Pancreas (tissue), 10 donors: ENCODE measurements at regions not wholly inside any gene's neighbourhood (a gene's known extent, or its start where the extent isn't known, plus 50 kb on each side); places are given as distances from the start of the nearest gene placed in this dataset.

Source experiments
- ATAC-seq, 4 donors: fragments of 200-7000 bp; cut with Tn5 transposase; one replicate each; pipeline versions ENCODE4 v1.8.0 to v1.9.1; 2020; ENCODE audit warnings: mild to moderate bottlenecking in 4 of 4, moderate library complexity in 4 of 4
- DNase-seq, 6 donors: peaks; one replicate each; pipeline ENCODE4 v3.0.0-alpha.2; 2020
- FAIRE-seq: peaks from 2 replicates; lab custom pipeline; 2012; peaks lifted over from hg19 to GRCh38; lab: Jason Lieb, UNC
- H3K27ac ChIP-seq, 4 donors: fragments of 200-600 bp; sonication (generic); 1 replicate in 3 of 4; 2 replicates in 1 of 4; pipeline versions ENCODE4 v1.5.0 to v1.8.0; 2020
- H3K27me3 ChIP-seq, 4 donors: fragments of 200-600 bp; one replicate each; pipeline ENCODE4 v1.8.0; 2021
- H3K36me3 ChIP-seq, 3 donors: fragments of 200-600 bp; sonication (generic) in 1 of 3; one replicate each; pipeline versions ENCODE4 v1.5.0 to v1.8.0; 2020 to 2021
- H3K4me1 ChIP-seq, 3 donors: fragments of 200-600 bp; one replicate each; pipeline ENCODE4 v1.8.0; 2021
- H3K4me3 ChIP-seq, 4 donors: fragments of 200-600 bp; sonication (generic) in 2 of 4; one replicate each; pipeline versions ENCODE4 v1.5.0 to v1.8.0; 2020 to 2021
- H3K9me3 ChIP-seq, 4 donors: fragments of 200-600 bp; one replicate each; pipeline ENCODE4 v1.8.0; 2021
- WGBS, 2 donors: extraction: QIAGEN DNeasy Blood & Tissue Kit; methylation state at CpG; one replicate each; pipeline ENCODE4 v1.1.7; 2013; 5-methylcytosine and 5-hydroxymethylcytosine counted together
- intact Hi-C, 3 donors: fragments of 100-400 bp; cut with DNase I; formaldehyde crosslinking; loops; one replicate each; pipeline versions ENCODE4 v1.11.1 to v1.14.2; 2022
- TF ChIP-seq, protein P1 (sequence below), 4 donors: fragments of 200-600 bp; sonication (generic) in 3 of 4; IDR thresholded peaks; one replicate each; pipeline versions ENCODE4 v1.5.0 to v1.8.0; 2021; ENCODE audit warnings: antibody characterized with exemption in 4 of 4
- donor health status: healthy with polysubstance abuse.
- donor health status: DM: no; HTN: no; CAD: no; lungs with moderate emphysema.
- donor health status: DM: no; HTN: no; CAD: no.
- donor health status: control.
- donor health status: control.
- donor health status: Bipolar disorder and iron deficiency.
- donor health status: DM: yes; HTN: yes; CAD: no.
- donor health status: DM: no; HTN: no; CAD: no.
- donor health status: DM: no; HTN: no; CAD: no.
- donor health status: DM: yes; HTN: yes; CAD: no.

DNA sequence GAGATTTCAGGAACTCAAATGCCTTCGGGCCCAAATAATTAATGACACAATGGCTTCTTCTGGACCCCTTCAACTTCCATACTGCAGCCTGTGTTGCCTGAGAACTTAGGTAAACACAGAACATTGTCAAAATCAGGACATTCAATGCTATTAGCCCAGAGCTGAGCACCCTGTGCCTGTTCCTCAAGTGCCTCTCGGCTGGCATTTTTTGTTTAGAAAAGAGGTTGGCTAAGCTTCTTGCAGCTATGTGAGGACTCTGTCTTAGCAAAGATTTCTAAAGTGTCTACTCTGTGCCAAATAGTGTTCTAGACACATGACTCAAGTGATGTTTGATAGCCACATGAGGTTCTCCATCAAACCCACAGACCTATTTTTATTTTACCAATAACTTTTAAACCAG, 289.3 kb upstream of the ARID1B start:
- intact Hi-C loops, result no loop called here
- TF ChIP-seq, protein P1, sequence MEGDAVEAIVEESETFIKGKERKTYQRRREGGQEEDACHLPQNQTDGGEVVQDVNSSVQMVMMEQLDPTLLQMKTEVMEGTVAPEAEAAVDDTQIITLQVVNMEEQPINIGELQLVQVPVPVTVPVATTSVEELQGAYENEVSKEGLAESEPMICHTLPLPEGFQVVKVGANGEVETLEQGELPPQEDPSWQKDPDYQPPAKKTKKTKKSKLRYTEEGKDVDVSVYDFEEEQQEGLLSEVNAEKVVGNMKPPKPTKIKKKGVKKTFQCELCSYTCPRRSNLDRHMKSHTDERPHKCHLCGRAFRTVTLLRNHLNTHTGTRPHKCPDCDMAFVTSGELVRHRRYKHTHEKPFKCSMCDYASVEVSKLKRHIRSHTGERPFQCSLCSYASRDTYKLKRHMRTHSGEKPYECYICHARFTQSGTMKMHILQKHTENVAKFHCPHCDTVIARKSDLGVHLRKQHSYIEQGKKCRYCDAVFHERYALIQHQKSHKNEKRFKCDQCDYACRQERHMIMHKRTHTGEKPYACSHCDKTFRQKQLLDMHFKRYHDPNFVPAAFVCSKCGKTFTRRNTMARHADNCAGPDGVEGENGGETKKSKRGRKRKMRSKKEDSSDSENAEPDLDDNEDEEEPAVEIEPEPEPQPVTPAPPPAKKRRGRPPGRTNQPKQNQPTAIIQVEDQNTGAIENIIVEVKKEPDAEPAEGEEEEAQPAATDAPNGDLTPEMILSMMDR (IDR thresholded peaks at IDR 0.05), result no peak
- 43 to 74% methylated on average over 2 of the region's 2 CpGs for WGBS, 2 donors
- H3K4me3 ChIP-seq, result no peak overlapping the region
- DNase-seq (no peak), ATAC-seq (no peak), FAIRE-seq (no peak)
- H3K36me3 ChIP-seq, result no peaks in the 10 kb centered on the region
- H3K9me3 ChIP-seq, result no peaks in the 10 kb centered on the region
- H3K4me1 ChIP-seq, result no peaks in the 10 kb centered on the region
- no peaks in the 10 kb centered on the region for H3K27me3 ChIP-seq
- H3K27ac ChIP-seq, result no peak overlapping the region

DNA sequence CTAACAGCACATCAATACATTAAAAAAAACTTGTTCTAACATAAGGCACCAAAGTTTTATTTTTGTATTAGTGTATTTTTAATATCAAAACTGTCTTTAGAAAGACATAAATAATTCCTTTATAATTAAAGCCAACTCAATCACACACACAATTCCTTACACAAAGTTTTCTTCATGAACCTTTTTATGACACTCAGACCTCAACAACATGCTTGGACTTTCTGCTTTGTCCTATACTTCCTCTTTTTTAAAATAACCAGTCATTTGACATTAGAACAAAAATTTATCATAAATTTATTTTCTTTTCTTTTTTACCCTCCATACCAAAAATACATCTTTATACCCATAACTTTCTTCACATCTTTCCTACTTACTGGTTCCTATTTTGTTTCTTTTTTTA, 292.0 kb upstream of the ARID1B start:
- no peaks in the 10 kb centered on the region for H3K27me3 ChIP-seq
- no peak for FAIRE-seq
- H3K36me3 ChIP-seq, result no peaks in the 10 kb centered on the region
- no peak overlapping the region for H3K27ac ChIP-seq
- ATAC-seq, result no peak
- H3K4me1 ChIP-seq, result no peaks in the 10 kb centered on the region
- no peaks in the 10 kb centered on the region for H3K9me3 ChIP-seq
- TF ChIP-seq, protein P1 (IDR thresholded peaks at IDR 0.05), result no peak
- no peak for DNase-seq
- H3K4me3 ChIP-seq, result no peak overlapping the region
- intact Hi-C loops, result no loop called here

DNA sequence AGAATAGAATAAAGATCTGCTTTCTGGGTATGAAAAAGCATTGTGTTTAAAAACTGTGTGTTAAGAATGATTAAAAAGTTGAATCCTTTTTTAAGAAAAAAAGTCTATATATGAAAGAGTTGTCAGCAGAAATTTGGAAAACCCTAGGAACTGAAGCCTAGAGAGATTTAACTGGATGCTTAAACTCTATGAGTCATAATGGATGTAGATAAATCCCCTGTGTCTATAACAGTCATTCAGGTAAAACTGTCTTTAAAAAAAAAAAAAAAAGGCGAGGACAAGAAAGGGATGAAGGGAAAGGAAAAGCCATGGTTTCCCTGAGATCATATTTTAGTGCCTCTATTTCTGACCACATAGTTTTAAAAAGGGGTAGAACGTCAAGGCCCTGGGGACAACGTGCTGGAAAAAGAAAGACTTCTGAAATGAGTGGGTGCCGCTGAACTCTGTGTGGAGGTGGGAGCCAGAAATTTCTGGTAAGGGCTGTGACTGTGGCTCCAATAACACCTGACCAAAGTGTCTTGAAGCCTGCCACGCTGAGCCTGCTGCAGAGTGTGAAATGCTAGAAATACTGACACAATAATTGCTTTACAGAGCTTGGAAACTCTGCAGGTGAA, 302.6 kb upstream of the ARID1B start:
- ATAC-seq, result no peak
- TF ChIP-seq, protein P1 (IDR thresholded peaks at IDR 0.05), result no peak
- no peak for FAIRE-seq
- Histone ChIP-seq H3K27ac (no peak overlapping the region), H3K4me1 (no peaks in the 10 kb centered on the region), H3K27me3 (no peaks in the 10 kb centered on the region), H3K4me3 (no peak overlapping the region), H3K9me3 (no peaks in the 10 kb centered on the region), H3K36me3 (no peaks in the 10 kb centered on the region)
- 81 to 88% methylated on average over 5 of the region's 5 CpGs for WGBS, 2 donors
- intact Hi-C loops, result no loop called here
- DNase-seq, result no peak

DNA sequence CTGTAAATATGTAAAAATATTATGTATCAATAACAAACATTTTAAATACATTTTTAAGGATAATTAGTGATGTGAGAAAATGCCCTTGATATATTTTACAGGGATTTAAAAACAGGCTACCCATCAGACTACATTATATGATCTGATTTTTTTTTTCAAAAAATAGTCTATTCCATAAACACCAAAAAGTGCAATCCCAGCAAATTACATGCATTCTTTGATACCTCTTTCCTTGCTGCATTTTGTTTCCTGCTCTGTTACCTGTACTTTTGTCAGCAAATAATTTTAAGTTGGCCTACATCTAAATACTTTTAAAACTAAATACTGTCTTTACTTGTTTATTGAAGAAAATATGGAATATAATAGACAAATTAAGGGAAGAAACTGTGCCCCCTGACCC, 306.2 kb upstream of the ARID1B start:
- intact Hi-C loops, result no loop called here
- no peak for DNase-seq
- H3K27me3 ChIP-seq, result no peaks in the 10 kb centered on the region
- TF ChIP-seq, protein P1 (IDR thresholded peaks at IDR 0.05), result no peak
- FAIRE-seq, result no peak
- H3K36me3 ChIP-seq, result no peaks in the 10 kb centered on the region
- no peaks in the 10 kb centered on the region for H3K4me1 ChIP-seq
- H3K27ac ChIP-seq, result no peak overlapping the region
- no peak for ATAC-seq
- H3K9me3 ChIP-seq, result no peaks in the 10 kb centered on the region
- no peak overlapping the region for H3K4me3 ChIP-seq

DNA sequence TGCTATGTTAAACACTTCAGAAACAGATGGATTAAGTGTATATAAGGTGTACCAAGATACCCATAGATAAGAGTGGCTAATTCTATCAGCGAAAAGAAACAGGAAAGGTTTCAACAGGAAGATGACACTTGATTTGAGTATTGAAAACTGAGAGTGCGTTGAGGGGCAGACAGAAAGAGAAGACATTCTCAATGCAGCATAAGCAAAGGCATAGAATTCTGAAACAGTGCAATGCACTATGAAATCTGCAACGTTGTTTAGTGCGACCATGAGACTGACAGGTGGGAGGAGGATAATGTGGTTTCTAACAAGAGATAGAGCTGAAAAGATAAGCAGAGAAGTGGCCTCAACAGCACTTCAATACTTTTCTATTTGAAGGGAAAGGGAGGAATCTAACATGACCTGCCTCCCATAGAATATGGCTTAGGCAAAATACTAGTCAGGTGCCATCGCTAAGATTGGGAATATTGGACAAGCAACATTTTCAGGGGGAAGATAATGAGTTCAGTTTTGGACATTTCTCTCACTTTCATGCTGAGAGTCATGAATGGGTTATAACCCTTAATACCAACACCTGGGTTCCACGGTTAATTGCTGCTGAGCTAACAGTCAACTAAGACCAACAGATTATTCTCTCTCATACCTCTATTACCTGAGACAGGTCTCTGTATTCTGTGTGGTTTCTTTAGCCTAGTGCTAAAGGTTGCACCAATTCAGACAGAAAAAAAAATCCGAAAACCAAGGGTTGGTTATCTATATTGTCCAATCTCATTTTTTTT, 312.9 kb upstream of the ARID1B start:
- H3K4me1 ChIP-seq, result no peaks in the 10 kb centered on the region
- TF ChIP-seq, protein P1 (IDR thresholded peaks at IDR 0.05), result no peak
- H3K4me3 ChIP-seq, result no peak overlapping the region
- H3K36me3 ChIP-seq, result no peaks in the 10 kb centered on the region
- no peak overlapping the region for H3K27ac ChIP-seq
- FAIRE-seq, result no peak
- intact Hi-C loops, result no loop called here
- WGBS, 2 donors, result 52 to 64% methylated on average over 7 of the region's 7 CpGs
- DNase-seq, result no peak
- ATAC-seq, result no peak
- H3K9me3 ChIP-seq, result no peaks in the 10 kb centered on the region
- H3K27me3 ChIP-seq, result no peaks in the 10 kb centered on the region
